ENCODE measurements at regions not wholly inside any gene's neighbourhood (a gene's known extent, or its start where the extent isn't known, plus 50 kb on each side); places are given as distances from the start of the nearest gene placed in this dataset.

DNA sequence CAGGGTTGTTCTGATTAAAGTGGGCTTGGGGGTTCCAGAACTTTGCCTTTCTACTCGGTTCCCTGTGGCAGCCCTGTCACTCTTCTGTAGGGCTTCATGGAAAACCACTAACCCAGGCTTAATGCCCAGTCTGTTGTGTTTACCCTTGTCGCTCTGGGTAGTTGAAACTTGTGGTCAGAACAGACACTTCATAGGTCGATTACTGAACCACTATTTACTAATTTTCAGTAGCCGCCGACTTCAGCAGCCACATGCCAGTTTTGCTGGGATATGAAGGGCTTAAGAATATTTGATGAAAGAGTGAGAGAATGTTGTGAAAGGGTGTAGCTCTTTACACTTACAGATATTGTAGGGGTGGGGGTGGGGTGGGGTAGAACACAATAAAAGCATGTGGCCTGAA, 362.3 kb downstream of the RND3 start:
- Histone ChIP-seq H3K27ac (no peak overlapping the region), H3K9me3 (no peaks in the 10 kb centered on the region), H3K4me1 (ENCODE audit: insufficient read depth) (no peaks in the 10 kb centered on the region), H3K4me3 (no peak overlapping the region), H3K36me3 (no peaks in the 10 kb centered on the region), H3K27me3 (no peaks in the 10 kb centered on the region)
- DNase-seq = no peak
- intact Hi-C loops (cut with DNase I) = no loop called here
- TF ChIP-seq POLR2A (IDR thresholded peaks at IDR 0.05) = no peak
- TF ChIP-seq CTCF (IDR thresholded peaks at IDR 0.05) = no peak
- TF ChIP-seq EP300 (IDR thresholded peaks at IDR 0.05) = no peak
- 90 to 95% (median 92%) methylated on average over 5 of the region's 5 CpGs for WGBS, 3 donors

- Histone ChIP-seq H3K4me3 (no peak overlapping the region), H3K9me3 (no peaks in the 10 kb centered on the region), H3K27me3 (no peaks in the 10 kb centered on the region), H3K27ac (no peak overlapping the region), H3K36me3 (no peaks in the 10 kb centered on the region), H3K4me1 (ENCODE audit: insufficient read depth) (no peaks in the 10 kb centered on the region)
- TF ChIP-seq CTCF (IDR thresholded peaks at IDR 0.05) = no peak
- no peak for TF ChIP-seq POLR2A (IDR thresholded peaks at IDR 0.05)
- TF ChIP-seq EP300 (IDR thresholded peaks at IDR 0.05) = no peak
- no peak for DNase-seq
- intact Hi-C loops (cut with DNase I) = no loop called here
Observed at GRCh38 chr2:150124739-150125138, 362.7 kb downstream of the RND3 start.

- Histone ChIP-seq H3K9me3 (no peaks in the 10 kb centered on the region), H3K36me3 (no peaks in the 10 kb centered on the region), H3K27ac (no peak overlapping the region), H3K4me1 (ENCODE audit: insufficient read depth) (no peaks in the 10 kb centered on the region), H3K4me3 (no peak overlapping the region), H3K27me3 (no peaks in the 10 kb centered on the region)
- 22 to 36% (median 32%) methylated on average over 2 of the region's 2 CpGs for WGBS, 3 donors
- TF ChIP-seq EP300 (IDR thresholded peaks at IDR 0.05) = no peak
- TF ChIP-seq POLR2A (IDR thresholded peaks at IDR 0.05) = no peak
- TF ChIP-seq CTCF (IDR thresholded peaks at IDR 0.05) = no peak
- DNase-seq = no peak
- intact Hi-C loops (cut with DNase I) = no loop called here
Observed at GRCh38 chr2:150122871-150123613, 364.4 kb downstream of the RND3 start.

DNA sequence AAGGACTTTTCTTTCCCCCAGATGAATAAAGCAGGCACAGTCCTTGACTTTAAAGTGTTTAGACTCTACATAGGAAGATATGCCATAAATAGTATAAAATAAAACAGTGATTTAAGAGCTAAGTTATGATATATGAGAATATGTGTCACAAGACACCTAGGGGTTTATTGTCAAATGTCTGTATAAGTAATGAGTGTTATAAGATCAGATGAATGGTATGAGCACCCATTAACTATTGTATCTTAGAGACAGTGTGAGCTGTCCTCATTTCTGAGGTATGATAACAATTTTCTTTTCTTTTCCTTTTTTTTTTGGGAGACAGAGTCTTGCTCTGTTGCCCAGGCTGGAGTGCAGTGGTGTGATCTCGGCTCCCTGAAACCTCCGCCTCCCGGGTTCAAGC, 365.3 kb downstream of the RND3 start:
- Histone ChIP-seq H3K4me3 (no peak overlapping the region), H3K27me3 (no peaks in the 10 kb centered on the region), H3K36me3 (no peaks in the 10 kb centered on the region), H3K4me1 (ENCODE audit: insufficient read depth) (no peaks in the 10 kb centered on the region), H3K9me3 (no peaks in the 10 kb centered on the region), H3K27ac (no peak overlapping the region)
- no peak for DNase-seq
- TF ChIP-seq POLR2A (IDR thresholded peaks at IDR 0.05) (no peak), EP300 (IDR thresholded peaks at IDR 0.05) (no peak), CTCF (IDR thresholded peaks at IDR 0.05) (no peak)
- 93 to 95% (median 95%) methylated on average over 3 of the region's 3 CpGs for WGBS, 3 donors
- intact Hi-C loops (cut with DNase I) = no loop called here
